NAMALWA (cell line): ENCODE measurements at regions not wholly inside any gene's neighbourhood (a gene's known extent, or its start where the extent isn't known, plus 50 kb on each side); places are given as distances from the start of the nearest gene placed in this dataset.

Experiments
- DNase-seq: peaks from one replicate; pipeline ENCODE4 v3.0.0-alpha.2; 2015; ENCODE audit warnings: low spot score

GRCh38 chr1:209399800-209400199, 183.7 kb upstream of the CAMK1G start:
- DNase-seq: no peak

- DNase-seq: no peak
These were observed 182.9 kb upstream of the CAMK1G start for GRCh38 chr1:209400351-209401220.

DNA sequence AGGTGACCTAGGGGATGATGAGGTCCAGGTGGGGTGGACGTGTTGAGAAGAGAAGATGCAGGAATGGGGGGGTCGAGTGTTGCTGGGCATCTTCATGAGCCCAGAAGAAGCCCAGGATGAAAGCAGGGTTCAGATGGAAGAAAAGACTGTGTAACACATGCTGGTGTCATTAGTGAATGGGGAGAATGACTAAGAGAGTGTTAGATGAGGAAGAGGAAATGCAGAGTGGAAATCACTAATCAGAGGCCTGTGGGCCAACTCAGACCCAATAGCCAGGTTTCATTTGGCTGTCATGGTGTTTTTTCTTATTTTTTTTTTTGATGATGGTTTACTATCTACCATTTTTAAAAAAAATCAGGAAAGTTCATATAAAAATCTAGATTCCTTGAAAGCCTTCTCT, 180.8 kb upstream of the CAMK1G start:
- DNase-seq: no peak

GRCh38 chr1:209403921-209404320, 179.6 kb upstream of the CAMK1G start:
- no peak for DNase-seq

GRCh38 chr1:209404577-209404976, 178.9 kb upstream of the CAMK1G start:
- no peak for DNase-seq

DNA sequence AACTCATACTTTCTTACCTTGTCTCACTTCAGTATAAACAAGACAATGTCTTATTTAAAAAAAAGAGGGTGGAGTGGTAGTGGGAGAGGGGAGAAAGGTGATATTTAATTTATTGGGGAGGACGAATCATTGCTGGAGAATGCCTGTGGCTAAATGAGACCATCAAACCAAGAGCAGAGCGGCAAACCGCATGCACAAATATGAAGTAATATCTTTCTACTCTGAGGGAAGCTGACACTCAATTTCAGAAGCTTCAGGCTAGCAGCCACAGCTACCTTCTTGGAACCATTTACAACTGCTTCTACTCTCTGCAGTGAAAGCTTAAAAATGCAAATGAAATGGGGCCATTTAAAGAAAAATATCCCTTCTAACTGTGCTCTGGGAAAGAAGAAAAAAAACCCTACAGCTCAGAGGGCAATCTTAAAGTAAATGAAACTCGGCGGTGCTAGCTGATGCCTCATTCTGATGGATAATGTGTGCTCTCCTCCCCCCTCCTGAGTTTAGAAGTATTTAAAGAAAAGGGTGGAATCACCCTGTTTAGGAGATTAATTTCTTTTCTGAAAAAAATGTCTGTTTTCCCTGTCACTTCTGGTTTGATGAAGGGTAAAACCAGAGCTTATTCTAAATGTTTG, 178.2 kb upstream of the CAMK1G start:
- DNase-seq: no peak

GRCh38 chr1:209406168-209406567, 177.3 kb upstream of the CAMK1G start:
- DNase-seq: no peak

- no peak for DNase-seq
These were observed 176.9 kb upstream of the CAMK1G start for GRCh38 chr1:209406595-209406994.

GRCh38 chr1:209409780-209410179, 173.7 kb upstream of the CAMK1G start:
- no peak for DNase-seq

DNA sequence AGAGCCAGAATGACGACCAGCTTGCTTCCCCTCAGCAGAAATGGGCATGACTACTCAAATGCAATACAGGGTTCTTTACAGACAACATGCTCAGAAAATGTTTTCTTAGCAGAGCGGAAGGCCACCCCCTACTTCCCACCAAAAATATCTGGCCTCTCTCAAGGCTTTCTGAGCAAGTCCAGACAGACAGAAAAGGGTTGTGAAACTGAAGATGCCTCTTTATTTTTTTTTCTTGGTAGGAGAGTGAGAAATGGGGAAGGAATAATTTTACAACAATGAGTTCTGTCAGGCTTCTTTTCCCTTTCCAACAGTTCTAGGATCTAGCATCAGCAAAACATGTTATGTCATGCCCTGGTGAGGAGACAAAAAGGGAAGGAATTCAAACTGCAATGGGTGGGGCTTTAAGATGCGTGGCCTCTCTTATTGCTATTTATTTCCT, 172.0 kb upstream of the CAMK1G start:
- no peak for DNase-seq

DNA sequence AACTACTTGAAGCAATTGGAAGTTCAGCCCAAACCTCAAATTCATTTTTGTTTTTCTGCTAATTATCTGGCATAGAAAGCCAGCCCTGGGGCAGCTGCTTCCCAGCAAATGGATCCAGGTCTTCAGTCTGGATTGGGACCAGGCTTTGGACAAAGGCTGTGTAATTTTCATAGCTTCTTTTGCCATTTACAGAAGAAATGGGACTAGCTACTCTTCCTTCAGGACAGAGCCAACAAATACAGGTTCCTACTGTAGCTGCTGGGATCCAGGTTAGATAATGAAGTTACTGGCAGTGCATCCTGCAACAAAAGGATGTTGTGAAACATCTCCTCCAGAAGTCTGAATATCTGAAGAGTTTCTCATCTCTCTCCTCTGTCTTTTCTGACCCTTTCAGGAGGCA, 171.5 kb upstream of the CAMK1G start:
- no peak for DNase-seq

- no peak for DNase-seq
These were observed 170.9 kb upstream of the CAMK1G start for GRCh38 chr1:209412566-209412965.

DNA sequence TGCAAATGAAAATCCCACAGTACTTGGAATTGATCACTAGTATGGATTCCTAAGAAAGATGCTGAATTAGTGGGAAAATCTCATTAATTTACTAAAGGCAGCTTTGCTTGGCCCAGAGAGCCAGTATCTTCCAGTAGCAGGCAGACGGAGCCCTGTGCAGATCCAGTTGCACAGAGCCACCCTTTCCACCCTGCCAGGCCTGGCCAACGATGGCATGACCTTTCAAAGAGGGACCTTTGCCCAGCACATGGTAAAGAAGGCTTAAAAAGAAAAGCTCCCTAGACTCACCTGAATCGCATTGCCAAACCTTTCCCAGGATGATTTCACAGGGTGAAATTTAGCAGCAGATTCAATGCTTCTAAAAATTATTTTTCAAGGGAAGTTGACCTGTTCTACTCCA, 170.5 kb upstream of the CAMK1G start:
- no peak for DNase-seq

- DNase-seq: no peak
These were observed 168.6 kb upstream of the CAMK1G start for GRCh38 chr1:209414803-209415329.

DNA sequence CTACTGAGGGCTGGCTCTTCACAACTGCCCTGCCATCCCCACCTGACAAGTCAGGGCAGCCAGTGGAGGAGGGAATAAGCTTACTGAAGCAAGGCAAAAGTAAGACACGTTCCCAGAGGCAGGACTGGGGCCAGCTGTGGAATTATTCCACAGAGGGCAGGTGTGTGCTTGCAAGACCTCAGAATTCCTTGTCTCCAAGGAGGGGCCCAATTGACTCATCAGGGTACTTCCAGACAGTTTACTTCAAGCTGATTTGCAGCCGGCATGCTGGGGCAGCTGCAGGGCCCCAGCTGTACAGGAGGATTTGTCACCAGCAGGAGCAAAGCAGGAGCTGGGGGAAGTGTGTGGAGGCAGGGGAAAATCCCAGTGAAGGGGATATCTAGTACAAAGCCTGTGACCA, 167.5 kb upstream of the CAMK1G start:
- DNase-seq: no peak

DNA sequence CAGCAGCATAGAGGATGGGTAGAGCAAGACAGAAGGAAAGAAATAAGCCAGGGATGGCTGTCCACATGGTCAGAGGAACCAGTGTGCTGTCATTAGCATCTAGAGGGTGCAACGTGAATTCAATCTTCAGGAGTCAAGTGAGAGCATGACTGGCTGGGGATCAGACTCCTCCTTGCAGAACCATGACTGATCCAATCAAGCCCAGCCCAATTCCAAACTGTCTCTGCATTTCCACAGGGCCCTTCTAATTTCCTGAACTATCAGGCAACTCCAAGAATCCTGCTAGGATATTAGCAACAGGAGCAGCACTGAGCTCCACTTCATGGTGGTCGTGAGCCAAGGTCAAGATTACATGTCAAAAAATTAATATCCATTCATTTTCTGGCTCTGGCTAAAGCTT, 166.8 kb upstream of the CAMK1G start:
- no peak for DNase-seq

DNA sequence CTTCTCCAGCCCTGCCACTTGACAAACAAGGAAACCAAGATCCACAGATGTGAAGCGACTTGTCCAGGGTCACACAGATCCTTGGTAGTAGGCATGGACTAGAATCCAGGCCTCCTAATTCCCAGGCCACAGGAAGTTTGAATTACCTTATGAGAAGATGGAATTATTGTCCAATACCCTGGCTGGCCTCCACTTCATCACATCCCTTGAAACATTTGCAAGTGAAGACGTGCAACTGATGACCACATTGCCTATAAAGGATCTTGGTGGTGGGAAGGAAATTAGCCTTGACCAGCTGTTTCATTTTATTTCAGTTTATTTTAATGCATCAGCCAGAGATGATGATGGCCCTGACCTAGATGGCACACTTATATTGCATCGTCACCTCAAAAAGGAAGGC, 165.8 kb upstream of the CAMK1G start:
- no peak for DNase-seq

DNA sequence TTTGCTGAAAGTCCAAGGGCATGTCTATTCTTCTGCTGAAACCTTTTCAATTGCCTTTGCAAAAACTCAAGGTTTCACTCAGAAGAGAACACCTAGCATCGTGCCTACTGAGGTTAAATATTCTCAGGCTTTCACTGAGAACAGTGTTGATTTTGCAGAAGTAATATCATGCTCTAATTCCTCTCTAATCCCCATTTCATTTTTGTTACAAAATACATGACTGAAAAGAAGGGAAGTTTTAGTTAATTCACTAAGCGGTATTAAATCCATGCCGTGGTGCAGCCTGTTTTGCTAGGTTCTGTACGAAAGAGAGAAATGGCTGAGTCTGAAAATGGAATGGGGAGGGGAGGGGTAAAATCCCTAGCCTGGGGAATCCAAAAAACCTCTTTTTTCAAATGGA, 163.2 kb upstream of the CAMK1G start:
- no peak for DNase-seq

GRCh38 chr1:209421186-209421585, 162.3 kb upstream of the CAMK1G start:
- DNase-seq: no peak

DNA sequence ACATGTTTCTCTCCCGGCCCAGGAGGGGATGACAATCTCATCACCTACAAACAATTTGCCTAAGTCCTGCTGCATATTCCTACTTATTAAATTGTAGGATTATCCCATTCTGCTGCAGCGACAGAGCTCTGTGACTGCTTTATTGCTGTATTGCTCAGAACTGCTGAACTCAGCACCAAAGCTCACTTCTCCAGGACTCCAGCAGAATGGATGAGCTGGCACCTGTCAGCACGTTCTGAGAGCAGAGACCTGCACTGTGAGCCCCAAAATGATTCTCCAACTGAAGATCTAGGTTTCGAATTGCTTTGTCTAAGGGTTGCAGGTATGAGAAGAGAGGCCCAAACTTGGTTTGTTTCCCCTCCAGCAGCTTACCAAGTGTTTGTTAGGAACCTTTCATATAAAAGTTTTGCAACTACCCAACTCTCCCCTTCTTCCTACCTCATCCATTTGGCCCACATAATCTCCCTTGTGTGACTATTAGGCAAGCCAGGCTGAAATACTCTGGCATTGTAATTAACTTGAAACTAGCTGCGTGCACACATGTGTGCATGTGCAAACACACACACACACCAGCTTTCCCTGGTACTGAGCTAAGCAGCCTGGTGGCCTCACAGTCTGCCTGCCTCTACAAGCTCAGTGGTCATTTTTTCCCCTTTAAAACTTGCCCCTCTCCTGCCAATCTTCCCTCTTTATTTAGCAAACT, 161.4 kb upstream of the CAMK1G start:
- no peak for DNase-seq

- no peak for DNase-seq
These were observed 157.6 kb upstream of the CAMK1G start for GRCh38 chr1:209425959-209426358.

DNA sequence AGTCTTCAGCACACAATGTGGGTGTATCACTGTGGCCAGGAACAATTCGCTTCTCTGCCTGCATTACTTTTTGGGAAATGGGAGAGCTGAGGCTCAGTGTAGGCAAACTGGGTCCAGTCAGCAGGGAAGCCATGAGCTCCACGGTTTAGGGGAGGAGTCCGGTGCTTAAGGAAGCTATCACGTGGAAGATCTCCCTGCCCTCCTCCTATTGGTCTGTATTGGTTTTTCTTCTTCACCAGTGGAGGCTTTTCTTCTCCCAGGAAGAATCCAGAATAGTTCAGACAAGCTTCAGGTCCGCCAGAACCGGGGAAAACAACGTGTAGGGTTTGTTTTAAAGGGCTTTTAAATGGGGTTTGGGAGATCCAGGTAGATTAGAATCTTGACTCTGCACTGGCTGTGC, 156.2 kb upstream of the CAMK1G start:
- DNase-seq: no peak

- no peak for DNase-seq
These were observed 155.7 kb upstream of the CAMK1G start for GRCh38 chr1:209427811-209428210.
